Medulla oblongata (tissue), 1 donor: ENCODE measurements at regions not wholly inside any gene's neighbourhood (a gene's known extent, or its start where the extent isn't known, plus 50 kb on each side); places are given as distances from the start of the nearest gene placed in this dataset.

ENCODE experiments used
- DNase-seq: peaks from one replicate; pipeline ENCODE4 v3.0.0-alpha.2; 2015; ENCODE audit errors: extremely low spot score

- DNase-seq = no peak
Measured at GRCh38 chr12:91629440-91629839, 446.8 kb upstream of the DCN start.

GRCh38 chr12:91628656-91629055 is 446.0 kb upstream of the DCN start:
- DNase-seq = no peak

GRCh38 chr12:91627225-91627624 is 444.6 kb upstream of the DCN start:
- DNase-seq = no peak

- DNase-seq = no peak
Measured at GRCh38 chr12:91622981-91623380, 440.4 kb upstream of the DCN start.

- DNase-seq = no peak
Measured at GRCh38 chr12:91622037-91622436, 439.4 kb upstream of the DCN start.

- peak; percentile 73 for DNase-seq
Measured at GRCh38 chr12:91620992-91621391, 438.4 kb upstream of the DCN start.

- DNase-seq = no peak
Measured at GRCh38 chr12:91620422-91620821, 437.8 kb upstream of the DCN start.

GRCh38 chr12:91618281-91618680 is 435.7 kb upstream of the DCN start:
- DNase-seq = no peak

GRCh38 chr12:91617818-91618217 is 435.2 kb upstream of the DCN start:
- no peak for DNase-seq

GRCh38 chr12:91616416-91616815 is 433.8 kb upstream of the DCN start:
- DNase-seq = no peak

GRCh38 chr12:91613223-91613779 is 430.7 kb upstream of the DCN start:
- DNase-seq = no peak

GRCh38 chr12:91610561-91610960 is 427.9 kb upstream of the DCN start:
- DNase-seq = no peak

GRCh38 chr12:91609283-91609682 is 426.7 kb upstream of the DCN start:
- no peak for DNase-seq

- DNase-seq = no peak
Measured at GRCh38 chr12:91608542-91608941, 425.9 kb upstream of the DCN start.

GRCh38 chr12:91606662-91607377 is 424.2 kb upstream of the DCN start:
- no peak for DNase-seq

GRCh38 chr12:91604897-91605296 is 422.3 kb upstream of the DCN start:
- no peak for DNase-seq

GRCh38 chr12:91603060-91603459 is 420.4 kb upstream of the DCN start:
- no peak for DNase-seq

GRCh38 chr12:91601054-91601453 is 418.4 kb upstream of the DCN start:
- no peak for DNase-seq

GRCh38 chr12:91594715-91595114 is 412.1 kb upstream of the DCN start:
- DNase-seq = no peak

GRCh38 chr12:91591639-91591987 is 409.0 kb upstream of the DCN start:
- DNase-seq = no peak

- DNase-seq = no peak
Measured at GRCh38 chr12:91590966-91591638, 408.5 kb upstream of the DCN start.

GRCh38 chr12:91588874-91589454 is 406.3 kb upstream of the DCN start:
- no peak for DNase-seq

GRCh38 chr12:91586015-91586414 is 403.4 kb upstream of the DCN start:
- no peak for DNase-seq
